Thyroid gland (tissue), 4 donors: ENCODE measurements at regions not wholly inside any gene's neighbourhood (a gene's known extent, or its start where the extent isn't known, plus 50 kb on each side); places are given as distances from the start of the nearest gene placed in this dataset.
"Not testable (repeated sequence)": the region's sequence is repeated elsewhere in the genome, so short reads cannot be mapped to it uniquely, and the experiment has no call there.

ENCODE experiments used
- DNase-seq, 2 donors: peaks; one replicate each; pipeline ENCODE4 v3.0.0-alpha.2; 2019
- H3K27ac ChIP-seq, 3 donors: fragments of 200-600 bp; sonication (generic); 1 replicate in 2 of 3; 2 replicates in 1 of 3; pipeline ENCODE4 v1.5.1; 2016 to 2019; ENCODE audit warnings: mild to moderate bottlenecking in 1 of 3, moderate library complexity in 1 of 3
- H3K27me3 ChIP-seq: fragments of 200-600 bp; sonication (generic); one replicate; pipeline ENCODE4 v1.5.1; 2019
- H3K36me3 ChIP-seq, 2 donors: fragments of 200-600 bp; sonication (generic); one replicate each; pipeline ENCODE4 v1.5.1; 2016 to 2019
- H3K4me1 ChIP-seq, 2 donors: fragments of 200-600 bp; sonication (generic); one replicate each; pipeline ENCODE4 v1.5.1; 2017 to 2019
- H3K4me3 ChIP-seq, 3 donors: fragments of 200-600 bp; sonication (generic); replicated peaks in 1 of 3; 1 replicate in 2 of 3; 2 replicates in 1 of 3; pipeline ENCODE4 v1.5.1; 2016; ENCODE audit warnings: mild to moderate bottlenecking in 1 of 3
- H3K9me3 ChIP-seq: fragments of 200-600 bp; sonication (generic); one replicate; pipeline ENCODE4 v1.5.1; 2017
- CTCF ChIP-seq, 6 experiments: fragments of 200-600 bp in 3 of 6; fragments of 450-650 bp in 3 of 6; sonication (generic) in 3 of 6; IDR thresholded peaks; one replicate each; pipeline ENCODE4 v1.5.1; 2016 to 2019; ENCODE audit warnings: antibody characterized with exemption in 6 of 6, mild to moderate bottlenecking in 2 of 6, inconsistent platforms in 1 of 6, moderate library complexity in 1 of 6
- POLR2A ChIP-seq, 2 donors: fragments of 450-650 bp; IDR thresholded peaks; one replicate each; pipeline ENCODE4 v1.6.1; 2017; ENCODE audit warnings: antibody characterized with exemption in 2 of 2, mild to moderate bottlenecking in 2 of 2, moderate library complexity in 1 of 2
- WGBS, 2 donors: methylation state at CpG; one replicate each; pipeline ENCODE4 v1.1.5; 2017; 5-methylcytosine and 5-hydroxymethylcytosine counted together
- intact Hi-C: fragments of 100-400 bp; cut with DNase I; formaldehyde crosslinking; loops from one replicate; pipeline ENCODE4 v1.15.1; 2023

DNA sequence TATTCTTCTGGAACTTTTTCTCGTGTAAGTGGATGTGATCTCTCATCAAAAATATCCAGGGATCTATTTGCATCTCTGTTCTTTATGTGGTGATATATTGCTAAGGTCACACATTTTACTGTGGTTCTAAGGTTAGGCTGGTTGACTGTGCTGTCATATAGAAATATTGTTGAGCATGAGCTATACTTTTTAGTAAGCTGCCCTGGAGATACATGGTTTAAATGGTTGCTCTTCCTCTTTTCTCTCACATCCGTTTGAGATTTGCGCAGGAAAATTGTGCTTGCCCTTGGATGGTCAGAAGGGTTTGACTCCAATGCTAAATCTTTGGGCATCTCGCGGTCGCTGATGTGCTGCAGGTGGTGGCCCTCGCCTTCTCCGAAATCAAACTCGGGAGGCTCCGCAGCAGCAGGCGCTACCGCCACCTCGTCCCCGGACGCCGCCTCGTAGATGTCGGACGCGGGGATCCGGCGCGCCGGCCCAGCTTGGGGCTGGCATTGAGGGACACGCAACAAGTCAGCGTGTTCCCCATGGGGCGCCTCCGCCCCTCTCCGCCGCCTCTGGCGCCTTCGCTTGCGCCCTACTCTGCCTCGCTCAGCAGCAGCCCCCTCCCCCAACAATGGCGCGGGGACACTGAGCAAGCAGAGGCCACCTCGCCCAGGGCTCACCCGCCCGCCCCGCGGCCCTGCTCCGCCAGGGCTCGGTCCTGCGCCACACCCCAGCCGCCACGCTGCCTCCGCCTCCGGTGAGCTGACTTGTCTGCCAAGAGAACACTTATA, 154.5 kb downstream of the MSN start:
- TF ChIP-seq POLR2A (IDR thresholded peaks at IDR 0.05), result no peak
- TF ChIP-seq CTCF (IDR thresholded peaks at IDR 0.05), result no peak
- 7 to 29% methylated on average over 5 to 11 of the region's 48 CpGs for WGBS, 2 donors
- H3K4me1 ChIP-seq, result no peaks in the 10 kb centered on the region
- H3K9me3 ChIP-seq, result no peaks in the 10 kb centered on the region
- DNase-seq, result peak; percentile 37 to 41
- H3K27ac ChIP-seq, result no peak overlapping the region
- no peak overlapping the region for H3K4me3 ChIP-seq
- H3K36me3 ChIP-seq, result no peaks in the 10 kb centered on the region
- intact Hi-C loops, result no loop called here
- H3K27me3 ChIP-seq, result no peaks in the 10 kb centered on the region

DNA sequence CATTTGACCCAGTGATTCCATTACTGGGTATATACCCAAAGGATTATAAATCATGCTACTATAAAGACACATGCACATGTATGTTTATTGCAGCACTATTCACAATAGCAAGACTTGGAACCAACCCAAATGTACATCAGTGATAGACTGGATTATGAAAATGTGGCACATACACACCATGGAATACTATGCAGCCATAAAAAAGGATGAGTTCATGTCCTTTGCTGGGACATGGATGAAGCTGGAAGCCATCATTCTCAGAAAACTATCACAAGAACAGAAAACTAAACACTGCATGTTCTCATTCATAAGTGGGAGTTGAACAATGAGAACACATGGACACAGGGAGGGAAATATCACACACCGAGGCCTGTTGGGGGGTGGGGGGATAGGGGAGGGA, 152.5 kb downstream of the MSN start:
- H3K36me3 ChIP-seq, DNase-seq, H3K4me1 ChIP-seq, intact Hi-C loops, H3K27me3 ChIP-seq, H3K27ac ChIP-seq, H3K9me3 ChIP-seq, H3K4me3 ChIP-seq: not testable (repeated sequence)
- WGBS, 2 donors, result 100% methylated on average over 1 of the region's 1 CpG

DNA sequence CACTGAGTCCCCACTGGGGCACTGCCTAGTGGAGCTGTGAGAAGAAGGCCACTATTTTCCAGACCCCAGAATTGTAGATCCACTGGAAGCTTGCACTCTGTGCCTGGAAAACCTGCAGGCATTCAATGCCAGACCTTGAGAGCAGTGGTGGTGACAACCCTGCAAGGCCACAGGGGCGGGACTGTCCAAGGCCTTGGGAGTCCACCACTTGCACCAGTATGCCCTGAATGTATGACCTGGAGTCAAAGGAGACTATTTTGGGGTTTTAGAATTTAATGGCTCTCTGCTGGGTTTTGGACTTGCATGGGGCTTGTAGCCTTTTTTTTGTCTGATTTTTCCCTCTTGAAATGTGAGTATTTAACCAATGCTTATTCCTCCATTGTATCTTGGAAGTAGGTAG, 145.8 kb downstream of the MSN start:
- Histone ChIP-seq H3K4me1 (no peaks in the 10 kb centered on the region), H3K36me3 (no peaks in the 10 kb centered on the region), H3K9me3 (no peaks in the 10 kb centered on the region), H3K27ac (no peak overlapping the region), H3K4me3 (no peak overlapping the region), H3K27me3 (no peaks in the 10 kb centered on the region)
- WGBS, 2 donors, result 75 to 83% methylated on average over 1 of the region's 1 CpG
- TF ChIP-seq POLR2A (IDR thresholded peaks at IDR 0.05) (no peak), CTCF (IDR thresholded peaks at IDR 0.05) (no peak)
- intact Hi-C loops, result no loop called here
- no peak for DNase-seq

DNA sequence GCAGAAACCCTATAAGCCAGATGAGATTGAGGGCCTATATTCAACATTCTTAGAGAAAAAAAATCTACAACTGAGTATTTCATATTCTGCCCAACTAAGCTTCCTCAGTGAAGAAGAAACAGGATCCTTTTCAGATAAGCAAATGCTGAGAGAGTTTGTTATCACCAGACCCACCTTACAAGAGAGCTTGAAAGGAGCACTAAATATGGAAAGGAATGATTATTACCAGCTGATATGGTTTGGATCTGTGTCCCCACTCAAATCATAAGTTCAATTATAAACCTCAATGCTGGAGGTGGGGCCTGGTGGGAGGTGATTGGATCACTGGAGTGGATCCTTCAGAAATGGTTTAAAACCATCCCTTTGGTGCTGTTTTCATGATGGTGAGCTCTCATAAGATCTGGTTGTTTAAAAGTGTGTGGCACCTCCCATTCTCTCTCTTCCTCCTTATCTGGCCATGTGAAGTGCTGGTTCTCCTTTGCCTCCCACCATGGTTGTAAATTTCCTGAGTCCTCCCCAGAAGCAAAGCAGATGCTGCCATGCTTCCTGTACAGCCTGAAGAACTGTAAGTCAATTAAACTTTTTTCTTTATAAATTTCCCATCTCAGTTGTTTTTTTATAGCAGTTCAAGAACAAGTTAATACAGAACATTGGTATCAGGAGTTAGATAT, 144.2 kb downstream of the MSN start:
- TF ChIP-seq CTCF (IDR thresholded peaks at IDR 0.05), result no peak
- TF ChIP-seq POLR2A (IDR thresholded peaks at IDR 0.05), result no peak
- no peaks in the 10 kb centered on the region for H3K9me3 ChIP-seq
- H3K4me3 ChIP-seq, result no peak overlapping the region
- no peaks in the 10 kb centered on the region for H3K4me1 ChIP-seq
- no peak overlapping the region for H3K27ac ChIP-seq
- H3K36me3 ChIP-seq, result no peaks in the 10 kb centered on the region
- H3K27me3 ChIP-seq, result no peaks in the 10 kb centered on the region
- DNase-seq, result no peak
- intact Hi-C loops, result no loop called here
